ENCODE measurements at regions not wholly inside any gene's neighbourhood (a gene's known extent, or its start where the extent isn't known, plus 50 kb on each side); places are given as distances from the start of the nearest gene placed in this dataset.

DNA sequence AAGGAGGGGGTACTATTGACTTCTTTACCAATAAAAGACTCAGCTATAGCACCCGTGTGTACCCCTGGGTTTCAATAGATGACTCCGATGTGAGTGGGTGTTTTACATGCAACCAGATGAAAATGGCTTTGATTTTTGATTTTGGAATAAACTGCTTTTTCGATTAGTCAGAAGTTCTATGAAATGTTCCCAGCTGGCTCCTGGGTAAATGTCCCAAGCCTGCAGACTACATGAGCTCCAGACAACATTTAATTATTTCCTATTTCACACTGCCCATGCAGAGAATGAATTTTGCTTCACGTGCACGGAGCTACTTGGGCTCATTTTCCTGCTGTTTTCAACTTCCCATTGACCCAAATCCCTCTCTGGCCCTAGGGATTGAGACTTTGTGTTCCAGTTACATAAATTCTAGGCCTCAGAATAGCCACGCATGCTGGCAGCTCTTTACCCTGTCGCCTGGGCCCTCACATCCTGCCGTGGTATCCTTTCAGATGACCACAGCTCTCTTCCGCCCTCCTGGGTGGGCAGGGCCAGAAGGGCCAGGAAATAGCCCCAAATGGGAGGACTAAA, 59.7 kb downstream of the GPR6 start:
- TF ChIP-seq RARB (CRISPR knock-in tag; IDR thresholded peaks at IDR 0.05) (no peak), ZNF565 (CRISPR knock-in tag; conservative IDR thresholded peaks at IDR 0.05; ENCODE audit: low read depth) (no peak), TCF4 (CRISPR knock-in tag; IDR thresholded peaks at IDR 0.05; ENCODE audit: borderline replicate concordance) (no peak), ZNF70 (CRISPR knock-in tag; IDR thresholded peaks at IDR 0.05) (no peak), PPARA (CRISPR knock-in tag; IDR thresholded peaks at IDR 0.05; ENCODE audit: borderline replicate concordance) (no peak)
- TF ChIP-seq, protein P1, sequence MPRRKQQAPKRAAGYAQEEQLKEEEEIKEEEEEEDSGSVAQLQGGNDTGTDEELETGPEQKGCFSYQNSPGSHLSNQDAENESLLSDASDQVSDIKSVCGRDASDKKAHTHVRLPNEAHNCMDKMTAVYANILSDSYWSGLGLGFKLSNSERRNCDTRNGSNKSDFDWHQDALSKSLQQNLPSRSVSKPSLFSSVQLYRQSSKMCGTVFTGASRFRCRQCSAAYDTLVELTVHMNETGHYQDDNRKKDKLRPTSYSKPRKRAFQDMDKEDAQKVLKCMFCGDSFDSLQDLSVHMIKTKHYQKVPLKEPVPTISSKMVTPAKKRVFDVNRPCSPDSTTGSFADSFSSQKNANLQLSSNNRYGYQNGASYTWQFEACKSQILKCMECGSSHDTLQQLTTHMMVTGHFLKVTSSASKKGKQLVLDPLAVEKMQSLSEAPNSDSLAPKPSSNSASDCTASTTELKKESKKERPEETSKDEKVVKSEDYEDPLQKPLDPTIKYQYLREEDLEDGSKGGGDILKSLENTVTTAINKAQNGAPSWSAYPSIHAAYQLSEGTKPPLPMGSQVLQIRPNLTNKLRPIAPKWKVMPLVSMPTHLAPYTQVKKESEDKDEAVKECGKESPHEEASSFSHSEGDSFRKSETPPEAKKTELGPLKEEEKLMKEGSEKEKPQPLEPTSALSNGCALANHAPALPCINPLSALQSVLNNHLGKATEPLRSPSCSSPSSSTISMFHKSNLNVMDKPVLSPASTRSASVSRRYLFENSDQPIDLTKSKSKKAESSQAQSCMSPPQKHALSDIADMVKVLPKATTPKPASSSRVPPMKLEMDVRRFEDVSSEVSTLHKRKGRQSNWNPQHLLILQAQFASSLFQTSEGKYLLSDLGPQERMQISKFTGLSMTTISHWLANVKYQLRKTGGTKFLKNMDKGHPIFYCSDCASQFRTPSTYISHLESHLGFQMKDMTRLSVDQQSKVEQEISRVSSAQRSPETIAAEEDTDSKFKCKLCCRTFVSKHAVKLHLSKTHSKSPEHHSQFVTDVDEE (CRISPR knock-in tag; IDR thresholded peaks at IDR 0.05): no peak

Measured in SK-N-SH treated with all-trans-retinoic acid at 6 μM for 48 hours (cell line).